ENCODE measurements at regions not wholly inside any gene's neighbourhood (a gene's known extent, or its start where the extent isn't known, plus 50 kb on each side); places are given as distances from the start of the nearest gene placed in this dataset.

DNA sequence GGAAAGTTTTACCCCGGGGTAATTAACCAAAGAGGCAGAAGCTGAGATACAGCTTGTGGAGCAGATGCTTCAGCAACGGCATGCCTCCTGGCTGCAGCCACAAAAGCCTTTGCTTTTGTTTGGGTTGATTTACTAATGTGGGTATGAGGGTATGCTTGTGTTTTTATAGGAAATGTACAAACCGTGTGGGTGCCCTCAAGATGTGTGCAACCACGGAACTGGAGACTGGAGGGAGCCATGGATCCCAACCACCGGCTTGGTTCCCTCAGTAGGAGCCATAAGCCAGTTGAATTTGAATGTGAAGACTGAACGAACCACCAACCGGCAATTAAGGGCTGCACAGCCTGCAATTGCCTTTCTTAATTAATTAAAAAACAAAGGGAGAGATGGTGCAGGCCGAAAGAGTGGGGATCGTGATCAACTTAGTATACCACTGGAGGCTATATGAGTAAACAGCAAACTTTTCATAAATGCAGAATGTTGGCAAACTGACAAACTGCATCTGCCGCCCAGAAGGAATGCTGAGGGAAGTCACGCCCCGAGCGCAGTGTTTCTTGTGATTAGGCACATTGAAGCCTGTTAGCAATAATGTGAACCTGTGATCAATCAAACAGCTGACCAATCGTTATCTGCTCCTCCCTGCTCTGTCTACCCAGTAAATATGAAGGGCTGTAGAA is 104.1 kb downstream of the DISP1 start:
- Histone ChIP-seq H3K36me3 (ENCODE audit: control insufficient read depth in 4 of 4, insufficient read depth in 3 of 4, low read depth in 1 of 4, low read length in 3 of 4) (no peaks in the 10 kb centered on the region), H3K9me3 (ENCODE audit: control insufficient read depth in 4 of 4, low read length in 3 of 4) (peaks cover 0 to 7% (median 1%) of the 10 kb centered on the region in 4 donors), H3K27ac (ENCODE audit: low read depth in 1 of 2, low read length in 2 of 2) (no peak overlapping the region), H3K4me3 (ENCODE audit: low read depth in 1 of 3, low read length in 3 of 3) (no peak overlapping the region), H3K9ac (ENCODE audit: low read depth in 1 of 2, low read length in 2 of 2) (no peak overlapping the region), H3K27me3 (ENCODE audit: control insufficient read depth in 4 of 4, insufficient read depth in 4 of 4, low read length in 3 of 4) (no peaks in the 10 kb centered on the region), H3K4me1 (ENCODE audit: control insufficient read depth in 4 of 4, insufficient read depth in 4 of 4, low read length in 3 of 4) (peaks cover 0 to 1% (median 0%) of the 10 kb centered on the region in 4 donors)
- DNase-seq (ENCODE audit: low spot score), result no peak
- 82% methylated on average over 14 of the region's 14 CpGs for WGBS
- no peak for TF ChIP-seq RXRA (IDR thresholded peaks at IDR 0.05)
- TF ChIP-seq SP1 (IDR thresholded peaks at IDR 0.05), result no peak
- TF ChIP-seq, protein P1, sequence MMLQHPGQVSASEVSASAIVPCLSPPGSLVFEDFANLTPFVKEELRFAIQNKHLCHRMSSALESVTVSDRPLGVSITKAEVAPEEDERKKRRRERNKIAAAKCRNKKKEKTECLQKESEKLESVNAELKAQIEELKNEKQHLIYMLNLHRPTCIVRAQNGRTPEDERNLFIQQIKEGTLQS (IDR thresholded peaks at IDR 0.05), result no peak
- TF ChIP-seq FOXA2 (IDR thresholded peaks at IDR 0.05), result no peak
- TF ChIP-seq FOXA1 (IDR thresholded peaks at IDR 0.05), result no peak
- no peak for TF ChIP-seq GABPA (IDR thresholded peaks at IDR 0.05 in 1 of 2, conservative IDR thresholded peaks at IDR 0.05 in 1 of 2)
- no peak for TF ChIP-seq YY1 (IDR thresholded peaks at IDR 0.05)
- TF ChIP-seq HNF4G (IDR thresholded peaks at IDR 0.05), result no peak
- no peak for TF ChIP-seq NR2F2 (IDR thresholded peaks at IDR 0.05)
- no peak for TF ChIP-seq ZBTB33 (IDR thresholded peaks at IDR 0.05)
- TF ChIP-seq CTCF (IDR thresholded peaks at IDR 0.05; ENCODE audit: low read depth, low read length, missing input control), result no peak
- TF ChIP-seq EGR1 (IDR thresholded peaks at IDR 0.05; ENCODE audit: low read depth in 2 of 2), result no peak
- TF ChIP-seq JUND (IDR thresholded peaks at IDR 0.05), result no peak
- TF ChIP-seq RAD21 (IDR thresholded peaks at IDR 0.05), result no peak

DNA sequence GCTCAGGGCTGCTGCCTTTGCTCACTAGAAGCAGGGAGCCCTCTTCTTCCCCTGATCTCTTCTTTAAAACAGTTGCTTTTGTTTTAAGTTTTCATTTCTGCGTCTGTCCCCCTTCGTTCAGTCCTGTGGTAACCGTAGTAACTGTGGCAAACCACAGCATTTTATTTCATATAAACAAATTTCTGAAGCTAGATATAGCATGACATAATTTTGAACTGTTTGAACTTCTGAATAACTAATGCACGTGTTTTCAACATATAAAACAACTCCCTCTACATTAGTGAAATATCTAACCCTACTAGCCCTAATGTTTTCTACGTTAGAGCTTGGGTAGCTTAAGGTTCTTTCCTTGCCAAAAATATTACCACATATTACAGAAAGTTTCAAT is 104.6 kb downstream of the DISP1 start:
- H3K9ac ChIP-seq (ENCODE audit: low read depth in 1 of 2, low read length in 2 of 2), result no peak overlapping the region

More for the DNA sequence above, 104.6 kb downstream of the DISP1 start:
- Histone ChIP-seq H3K9me3 (ENCODE audit: control insufficient read depth in 4 of 4, low read length in 3 of 4) (peaks cover 0 to 7% (median 1%) of the 10 kb centered on the region in 4 donors), H3K27me3 (ENCODE audit: control insufficient read depth in 4 of 4, insufficient read depth in 4 of 4, low read length in 3 of 4) (no peaks in the 10 kb centered on the region), H3K27ac (ENCODE audit: low read depth in 1 of 2, low read length in 2 of 2) (no peak overlapping the region), H3K4me1 (ENCODE audit: control insufficient read depth in 4 of 4, insufficient read depth in 4 of 4, low read length in 3 of 4) (peaks cover 0 to 1% (median 0%) of the 10 kb centered on the region in 4 donors), H3K36me3 (ENCODE audit: control insufficient read depth in 4 of 4, insufficient read depth in 3 of 4, low read depth in 1 of 4, low read length in 3 of 4) (no peaks in the 10 kb centered on the region), H3K4me3 (ENCODE audit: low read depth in 1 of 3, low read length in 3 of 3) (no peak overlapping the region)
- 85% methylated on average over 5 of the region's 5 CpGs for WGBS
- no peak for TF ChIP-seq FOXA1 (IDR thresholded peaks at IDR 0.05)
- no peak for TF ChIP-seq FOXA2 (IDR thresholded peaks at IDR 0.05)
- no peak for TF ChIP-seq EGR1 (IDR thresholded peaks at IDR 0.05; ENCODE audit: low read depth in 2 of 2)
- TF ChIP-seq MAX (IDR thresholded peaks at IDR 0.05), result no peak
- TF ChIP-seq RAD21 (IDR thresholded peaks at IDR 0.05), result no peak
- no peak for TF ChIP-seq TAF1 (conservative IDR thresholded peaks at IDR 0.05)
- no peak for TF ChIP-seq JUND (IDR thresholded peaks at IDR 0.05)
- no peak for TF ChIP-seq YY1 (IDR thresholded peaks at IDR 0.05)
- no peak for DNase-seq (ENCODE audit: low spot score)
